NT2/D1 (cell line): ENCODE measurements at regions not wholly inside any gene's neighbourhood (a gene's known extent, or its start where the extent isn't known, plus 50 kb on each side); places are given as distances from the start of the nearest gene placed in this dataset.

Experiments
- SUZ12 ChIP-seq: IDR thresholded peaks from 2 replicates; pipeline ENCODE4 v1.6.1; 2011; ENCODE audit not compliant: insufficient read length, insufficient read depth; ENCODE audit errors: extremely low read depth
- ZNF274 ChIP-seq: IDR thresholded peaks from 2 replicates; pipeline ENCODE4 v1.6.1; 2011; ENCODE audit warnings: mild to moderate bottlenecking, low read depth, low read length

GRCh38 chr5:29548262-29548661, 1645.2 kb upstream of the CDH6 start:
- TF ChIP-seq ZNF274 (no peak), SUZ12 (no peak)
